LNCaP clone FGC (cell line): ENCODE measurements at regions not wholly inside any gene's neighbourhood (a gene's known extent, or its start where the extent isn't known, plus 50 kb on each side); places are given as distances from the start of the nearest gene placed in this dataset.

Source experiments
- DNase-seq: peaks from one replicate; pipeline ENCODE4 v3.0.0-alpha.2; 2011; ENCODE audit warnings: low read depth
- H3K4me3 ChIP-seq: 2 replicates; pipeline ENCODE4 v1.5.1; 2011; ENCODE audit warnings: mild to moderate bottlenecking, low read depth, low read length, control low read depth
- CTCF ChIP-seq: IDR thresholded peaks from 2 replicates; pipeline ENCODE4 v1.5.1; 2012; ENCODE audit warnings: mild to moderate bottlenecking; ENCODE audit not compliant: control insufficient read depth, insufficient read depth; ENCODE audit errors: extremely low read depth

GRCh38 chr2:116319001-116319400 is 1495.5 kb upstream of the DDX18 start:
- H3K4me3 ChIP-seq, result no peak overlapping the region
- no peak for TF ChIP-seq CTCF
- no peak for DNase-seq

- no peak for TF ChIP-seq CTCF
- no peak for DNase-seq
These were observed 1494.6 kb upstream of the DDX18 start for GRCh38 chr2:116319935-116320334.

GRCh38 chr2:116329280-116329679 is 1485.2 kb upstream of the DDX18 start:
- no peak overlapping the region for H3K4me3 ChIP-seq
- TF ChIP-seq CTCF, result no peak
- DNase-seq, result no peak

More at GRCh38 chr2:116319935-116320334, 1494.6 kb upstream of the DDX18 start:
- no peak overlapping the region for H3K4me3 ChIP-seq

- no peak for DNase-seq
- H3K4me3 ChIP-seq, result no peak overlapping the region
- no peak for TF ChIP-seq CTCF
These were observed 1473.8 kb upstream of the DDX18 start for GRCh38 chr2:116340690-116341089.

GRCh38 chr2:116366212-116366611 is 1448.3 kb upstream of the DDX18 start:
- no peak for TF ChIP-seq CTCF
- no peak for DNase-seq
- H3K4me3 ChIP-seq, result no peak overlapping the region

GRCh38 chr2:116378786-116379185 is 1435.7 kb upstream of the DDX18 start:
- H3K4me3 ChIP-seq, result no peak overlapping the region
- TF ChIP-seq CTCF, result no peak
- DNase-seq, result no peak

- DNase-seq, result no peak
These were observed 1403.3 kb upstream of the DDX18 start for GRCh38 chr2:116411211-116411610.

More at GRCh38 chr2:116411211-116411610, 1403.3 kb upstream of the DDX18 start:
- H3K4me3 ChIP-seq, result no peak overlapping the region
- no peak for TF ChIP-seq CTCF
